ENCODE measurements at regions not wholly inside any gene's neighbourhood (a gene's known extent, or its start where the extent isn't known, plus 50 kb on each side); places are given as distances from the start of the nearest gene placed in this dataset.

DNA sequence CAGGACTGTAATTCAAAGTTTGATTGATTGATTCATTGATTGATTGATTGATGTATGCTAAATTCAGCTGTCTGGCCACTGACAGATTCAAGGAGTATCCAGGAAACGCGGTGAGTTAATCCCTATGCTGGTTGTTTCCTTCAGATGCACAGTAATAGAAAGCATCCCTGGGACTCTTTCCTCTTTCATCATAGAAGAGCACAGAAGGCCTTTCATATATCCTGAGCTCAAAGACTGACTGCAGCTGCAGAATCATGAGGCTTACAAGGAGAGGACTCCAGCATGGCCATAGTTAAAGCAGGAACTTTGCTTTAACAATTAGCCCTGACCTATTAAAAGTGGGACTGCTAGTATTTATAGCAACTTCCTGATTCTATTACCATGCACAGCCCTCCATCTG lies 187.7 kb upstream of the TMTC1 start:
- 84% methylated on average over 2 of the region's 2 CpGs for WGBS
- no peak for DNase-seq (ENCODE audit: low spot score)
- H3K9ac ChIP-seq (ENCODE audit: low read depth in 1 of 2, low read length in 2 of 2), result no peak overlapping the region
- H3K9me3 ChIP-seq (ENCODE audit: control insufficient read depth in 4 of 4, low read length in 3 of 4), result no peaks in the 10 kb centered on the region
- TF ChIP-seq HNF4A (conservative IDR thresholded peaks at IDR 0.05) (no peak), SP1 (IDR thresholded peaks at IDR 0.05) (no peak), TAF1 (conservative IDR thresholded peaks at IDR 0.05) (no peak), HNF4G (IDR thresholded peaks at IDR 0.05) (no peak), RAD21 (IDR thresholded peaks at IDR 0.05) (no peak)
- TF ChIP-seq, protein P1, sequence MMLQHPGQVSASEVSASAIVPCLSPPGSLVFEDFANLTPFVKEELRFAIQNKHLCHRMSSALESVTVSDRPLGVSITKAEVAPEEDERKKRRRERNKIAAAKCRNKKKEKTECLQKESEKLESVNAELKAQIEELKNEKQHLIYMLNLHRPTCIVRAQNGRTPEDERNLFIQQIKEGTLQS (IDR thresholded peaks at IDR 0.05), result no peak
- H3K4me1 ChIP-seq (ENCODE audit: control insufficient read depth in 4 of 4, insufficient read depth in 4 of 4, low read length in 3 of 4), result no peaks in the 10 kb centered on the region
- H3K27me3 ChIP-seq (ENCODE audit: control insufficient read depth in 4 of 4, insufficient read depth in 4 of 4, low read length in 3 of 4), result no peaks in the 10 kb centered on the region
- H3K27ac ChIP-seq (ENCODE audit: low read depth in 1 of 2, low read length in 2 of 2), result no peak overlapping the region
- no peak overlapping the region for H3K4me3 ChIP-seq (ENCODE audit: low read depth in 1 of 3, low read length in 3 of 3)
- H3K36me3 ChIP-seq (ENCODE audit: control insufficient read depth in 4 of 4, insufficient read depth in 3 of 4, low read depth in 1 of 4, low read length in 3 of 4), result no peaks in the 10 kb centered on the region

DNA sequence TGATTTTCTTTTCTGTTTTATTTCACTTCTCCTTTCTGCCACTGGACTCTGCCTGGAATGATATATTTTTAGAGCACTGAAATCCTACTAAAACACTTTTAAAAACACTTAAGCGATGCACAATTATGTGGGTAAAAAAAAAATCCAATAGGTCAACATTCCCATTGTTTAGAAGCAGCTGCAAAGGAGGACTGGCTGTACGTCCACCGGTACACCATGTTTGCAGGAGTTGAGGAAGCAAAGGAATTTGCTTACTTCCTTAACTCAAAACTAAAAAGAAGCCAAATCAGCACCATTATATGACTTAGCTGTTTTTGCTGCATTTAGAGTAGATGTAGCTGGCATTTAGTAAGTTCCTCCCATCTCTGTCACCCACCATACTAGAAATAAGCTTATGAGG lies 186.8 kb upstream of the TMTC1 start:
- WGBS, result 58% methylated on average over 3 of the region's 3 CpGs

More for the DNA sequence above, 186.8 kb upstream of the TMTC1 start:
- no peaks in the 10 kb centered on the region for H3K9me3 ChIP-seq (ENCODE audit: control insufficient read depth in 4 of 4, low read length in 3 of 4)
- H3K9ac ChIP-seq (ENCODE audit: low read depth in 1 of 2, low read length in 2 of 2), result no peak overlapping the region
- H3K4me3 ChIP-seq (ENCODE audit: low read depth in 1 of 3, low read length in 3 of 3), result no peak overlapping the region
- no peak for DNase-seq (ENCODE audit: low spot score)
- no peaks in the 10 kb centered on the region for H3K27me3 ChIP-seq (ENCODE audit: control insufficient read depth in 4 of 4, insufficient read depth in 4 of 4, low read length in 3 of 4)
- H3K36me3 ChIP-seq (ENCODE audit: control insufficient read depth in 4 of 4, insufficient read depth in 3 of 4, low read depth in 1 of 4, low read length in 3 of 4), result no peaks in the 10 kb centered on the region
- H3K27ac ChIP-seq (ENCODE audit: low read depth in 1 of 2, low read length in 2 of 2), result no peak overlapping the region
- TF ChIP-seq FOXA1 (IDR thresholded peaks at IDR 0.05) (no peak), SP1 (IDR thresholded peaks at IDR 0.05) (no peak), HNF4G (IDR thresholded peaks at IDR 0.05) (no peak), RXRA (IDR thresholded peaks at IDR 0.05) (no peak), JUND (IDR thresholded peaks at IDR 0.05) (no peak), RAD21 (IDR thresholded peaks at IDR 0.05) (no peak), HNF4A (conservative IDR thresholded peaks at IDR 0.05) (no peak), NR2F2 (IDR thresholded peaks at IDR 0.05) (no peak), TAF1 (conservative IDR thresholded peaks at IDR 0.05) (no peak), EGR1 (IDR thresholded peaks at IDR 0.05; ENCODE audit: low read depth in 2 of 2) (no peak), FOXA2 (IDR thresholded peaks at IDR 0.05) (no peak), YY1 (IDR thresholded peaks at IDR 0.05) (no peak)
- TF ChIP-seq, protein P2, sequence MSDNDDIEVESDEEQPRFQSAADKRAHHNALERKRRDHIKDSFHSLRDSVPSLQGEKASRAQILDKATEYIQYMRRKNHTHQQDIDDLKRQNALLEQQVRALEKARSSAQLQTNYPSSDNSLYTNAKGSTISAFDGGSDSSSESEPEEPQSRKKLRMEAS (IDR thresholded peaks at IDR 0.05), result no peak
- TF ChIP-seq, protein P3, sequence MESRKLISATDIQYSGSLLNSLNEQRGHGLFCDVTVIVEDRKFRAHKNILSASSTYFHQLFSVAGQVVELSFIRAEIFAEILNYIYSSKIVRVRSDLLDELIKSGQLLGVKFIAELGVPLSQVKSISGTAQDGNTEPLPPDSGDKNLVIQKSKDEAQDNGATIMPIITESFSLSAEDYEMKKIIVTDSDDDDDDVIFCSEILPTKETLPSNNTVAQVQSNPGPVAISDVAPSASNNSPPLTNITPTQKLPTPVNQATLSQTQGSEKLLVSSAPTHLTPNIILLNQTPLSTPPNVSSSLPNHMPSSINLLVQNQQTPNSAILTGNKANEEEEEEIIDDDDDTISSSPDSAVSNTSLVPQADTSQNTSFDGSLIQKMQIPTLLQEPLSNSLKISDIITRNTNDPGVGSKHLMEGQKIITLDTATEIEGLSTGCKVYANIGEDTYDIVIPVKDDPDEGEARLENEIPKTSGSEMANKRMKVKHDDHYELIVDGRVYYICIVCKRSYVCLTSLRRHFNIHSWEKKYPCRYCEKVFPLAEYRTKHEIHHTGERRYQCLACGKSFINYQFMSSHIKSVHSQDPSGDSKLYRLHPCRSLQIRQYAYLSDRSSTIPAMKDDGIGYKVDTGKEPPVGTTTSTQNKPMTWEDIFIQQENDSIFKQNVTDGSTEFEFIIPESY (IDR thresholded peaks at IDR 0.05), result no peak
- TF ChIP-seq, protein P4, sequence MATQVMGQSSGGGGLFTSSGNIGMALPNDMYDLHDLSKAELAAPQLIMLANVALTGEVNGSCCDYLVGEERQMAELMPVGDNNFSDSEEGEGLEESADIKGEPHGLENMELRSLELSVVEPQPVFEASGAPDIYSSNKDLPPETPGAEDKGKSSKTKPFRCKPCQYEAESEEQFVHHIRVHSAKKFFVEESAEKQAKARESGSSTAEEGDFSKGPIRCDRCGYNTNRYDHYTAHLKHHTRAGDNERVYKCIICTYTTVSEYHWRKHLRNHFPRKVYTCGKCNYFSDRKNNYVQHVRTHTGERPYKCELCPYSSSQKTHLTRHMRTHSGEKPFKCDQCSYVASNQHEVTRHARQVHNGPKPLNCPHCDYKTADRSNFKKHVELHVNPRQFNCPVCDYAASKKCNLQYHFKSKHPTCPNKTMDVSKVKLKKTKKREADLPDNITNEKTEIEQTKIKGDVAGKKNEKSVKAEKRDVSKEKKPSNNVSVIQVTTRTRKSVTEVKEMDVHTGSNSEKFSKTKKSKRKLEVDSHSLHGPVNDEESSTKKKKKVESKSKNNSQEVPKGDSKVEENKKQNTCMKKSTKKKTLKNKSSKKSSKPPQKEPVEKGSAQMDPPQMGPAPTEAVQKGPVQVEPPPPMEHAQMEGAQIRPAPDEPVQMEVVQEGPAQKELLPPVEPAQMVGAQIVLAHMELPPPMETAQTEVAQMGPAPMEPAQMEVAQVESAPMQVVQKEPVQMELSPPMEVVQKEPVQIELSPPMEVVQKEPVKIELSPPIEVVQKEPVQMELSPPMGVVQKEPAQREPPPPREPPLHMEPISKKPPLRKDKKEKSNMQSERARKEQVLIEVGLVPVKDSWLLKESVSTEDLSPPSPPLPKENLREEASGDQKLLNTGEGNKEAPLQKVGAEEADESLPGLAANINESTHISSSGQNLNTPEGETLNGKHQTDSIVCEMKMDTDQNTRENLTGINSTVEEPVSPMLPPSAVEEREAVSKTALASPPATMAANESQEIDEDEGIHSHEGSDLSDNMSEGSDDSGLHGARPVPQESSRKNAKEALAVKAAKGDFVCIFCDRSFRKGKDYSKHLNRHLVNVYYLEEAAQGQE (IDR thresholded peaks at IDR 0.05), result no peak
- no peaks in the 10 kb centered on the region for H3K4me1 ChIP-seq (ENCODE audit: control insufficient read depth in 4 of 4, insufficient read depth in 4 of 4, low read length in 3 of 4)
